DMS79 treated with DMSO at 0.1 percent for 48 hours (cell line): ENCODE measurements at regions not wholly inside any gene's neighbourhood (a gene's known extent, or its start where the extent isn't known, plus 50 kb on each side); places are given as distances from the start of the nearest gene placed in this dataset.
A peak's percentile ranks its signal among the peaks of the same experiment; 100 is the strongest.

ENCODE experiments used
- DNase-seq: peaks from one replicate; lab custom pipeline; 2025; lab: John Stamatoyannopoulos, UW

- DNase-seq: no peak
These were observed 54.2 kb upstream of the BCL2L14 start for GRCh38 chr12:12016284-12017100.

GRCh38 chr12:12017135-12017581, 53.6 kb upstream of the BCL2L14 start:
- no peak for DNase-seq

- DNase-seq: no peak
These were observed 52.9 kb upstream of the BCL2L14 start for GRCh38 chr12:12017798-12018197.

GRCh38 chr12:12018454-12018853, 52.3 kb upstream of the BCL2L14 start:
- peak; percentile 76 for DNase-seq

- DNase-seq: no peak
These were observed 50.9 kb upstream of the BCL2L14 start for GRCh38 chr12:12019881-12020280.

- DNase-seq: no peak
These were observed 50.0 kb upstream of the BCL2L14 start for GRCh38 chr12:12020762-12021161.
